ENCODE measurements at regions not wholly inside any gene's neighbourhood (a gene's known extent, or its start where the extent isn't known, plus 50 kb on each side); places are given as distances from the start of the nearest gene placed in this dataset.

DNA sequence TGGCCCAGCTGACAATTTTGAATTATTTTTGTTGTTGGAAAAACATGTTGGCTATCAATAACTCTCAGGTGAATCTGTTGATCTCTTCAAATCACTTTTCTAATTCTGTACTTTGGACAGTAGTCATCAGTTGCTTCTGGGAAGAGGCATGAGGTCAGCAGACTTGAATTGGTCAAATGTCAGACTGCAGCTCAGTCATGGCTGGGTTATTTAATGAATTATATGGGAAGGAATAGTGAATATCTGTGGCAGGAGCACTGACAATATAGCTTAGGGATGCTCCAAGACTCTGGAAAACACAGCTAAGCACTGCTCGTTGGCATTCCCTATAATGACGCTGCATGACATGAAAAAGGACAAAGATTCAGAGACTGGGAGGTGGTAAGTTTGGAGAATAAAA, 98.8 kb upstream of the GAP43 start:
- no peak for DNase-seq
- Histone ChIP-seq H3K27me3 (no peaks in the 10 kb centered on the region), H3K36me3 (no peaks in the 10 kb centered on the region), H3K4me1 (no peaks in the 10 kb centered on the region), H3K9me3 (no peaks in the 10 kb centered on the region), H3K27ac (no peak overlapping the region), H3K4me3 (no peak overlapping the region), H3K9ac (ENCODE audit: low read depth in 2 of 2, low read length in 2 of 2) (no peak overlapping the region)
- intact Hi-C loops (cut with DNase I): no loop called here
- TF ChIP-seq CTCF (IDR thresholded peaks at IDR 0.05): no peak

DNA sequence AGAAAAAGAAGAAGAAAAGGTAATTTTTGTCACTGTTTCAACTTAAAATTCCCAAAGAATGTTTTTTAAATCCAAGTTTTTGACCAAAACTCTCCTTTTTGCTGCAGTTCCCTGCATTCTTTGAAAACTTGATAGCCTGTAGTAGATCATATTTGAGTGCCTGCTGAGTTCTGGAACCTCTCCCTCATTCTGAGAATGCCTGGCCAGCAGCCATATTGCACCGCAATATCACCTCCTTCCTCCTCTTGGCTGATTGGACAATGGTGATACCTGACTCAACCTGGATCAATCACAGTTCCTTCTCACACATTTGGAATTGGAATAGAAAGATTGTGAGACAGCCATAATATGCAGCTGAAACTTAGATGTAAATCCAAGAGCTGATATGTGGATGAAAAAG, 97.6 kb upstream of the GAP43 start:
- no peak for DNase-seq
- Histone ChIP-seq H3K4me1 (no peaks in the 10 kb centered on the region), H3K4me3 (no peak overlapping the region), H3K9ac (ENCODE audit: low read depth in 2 of 2, low read length in 2 of 2) (no peak overlapping the region), H3K36me3 (no peaks in the 10 kb centered on the region), H3K9me3 (no peaks in the 10 kb centered on the region), H3K27ac (no peak overlapping the region), H3K27me3 (no peaks in the 10 kb centered on the region)
- no peak for TF ChIP-seq CTCF (IDR thresholded peaks at IDR 0.05)
- intact Hi-C loops (cut with DNase I): no loop called here

GRCh38 chr3:115533218-115533617, 90.1 kb upstream of the GAP43 start:
- no peak for TF ChIP-seq CTCF (IDR thresholded peaks at IDR 0.05)
- Histone ChIP-seq H3K27me3 (no peaks in the 10 kb centered on the region), H3K36me3 (no peaks in the 10 kb centered on the region), H3K9me3 (no peaks in the 10 kb centered on the region), H3K9ac (ENCODE audit: low read depth in 2 of 2, low read length in 2 of 2) (no peak overlapping the region), H3K4me3 (no peak overlapping the region), H3K27ac (no peak overlapping the region), H3K4me1 (no peaks in the 10 kb centered on the region)
- no peak for DNase-seq
- intact Hi-C loops (cut with DNase I): no loop called here

- intact Hi-C loops (cut with DNase I): no loop called here
- TF ChIP-seq CTCF (IDR thresholded peaks at IDR 0.05): no peak
- no peaks in the 10 kb centered on the region for H3K27me3 ChIP-seq
- no peaks in the 10 kb centered on the region for H3K9me3 ChIP-seq
- H3K4me1 ChIP-seq: no peaks in the 10 kb centered on the region
- no peak overlapping the region for H3K27ac ChIP-seq
- no peaks in the 10 kb centered on the region for H3K36me3 ChIP-seq
- DNase-seq: no peak
- H3K4me3 ChIP-seq: no peak overlapping the region
- no peak overlapping the region for H3K9ac ChIP-seq (ENCODE audit: low read depth in 2 of 2, low read length in 2 of 2)
Observed at GRCh38 chr3:115536171-115536570, 87.1 kb upstream of the GAP43 start.

DNA sequence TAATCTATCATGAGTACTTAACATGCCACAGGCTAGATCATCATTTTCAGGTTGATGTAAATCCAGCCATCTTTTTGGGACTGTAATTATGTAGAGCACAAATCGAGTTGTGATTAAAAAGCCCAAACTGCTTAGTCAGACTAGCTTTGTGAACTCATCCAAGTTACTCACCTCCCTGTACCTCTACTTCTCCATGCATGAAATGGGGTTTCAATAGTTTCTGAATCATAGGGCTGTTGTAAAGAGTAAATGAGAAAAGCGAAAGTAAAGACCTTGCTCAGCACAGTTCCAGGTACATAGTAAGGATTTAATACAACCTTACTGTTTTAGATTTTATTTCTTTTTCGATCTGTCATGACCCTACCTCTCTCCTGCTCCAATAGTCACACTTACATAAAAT, 85.6 kb upstream of the GAP43 start:
- TF ChIP-seq CTCF (IDR thresholded peaks at IDR 0.05): no peak
- Histone ChIP-seq H3K9me3 (no peaks in the 10 kb centered on the region), H3K27ac (no peak overlapping the region), H3K27me3 (no peaks in the 10 kb centered on the region), H3K9ac (ENCODE audit: low read depth in 2 of 2, low read length in 2 of 2) (no peak overlapping the region), H3K36me3 (no peaks in the 10 kb centered on the region), H3K4me1 (no peaks in the 10 kb centered on the region), H3K4me3 (no peak overlapping the region)
- no peak for DNase-seq
- intact Hi-C loops (cut with DNase I): no loop called here

DNA sequence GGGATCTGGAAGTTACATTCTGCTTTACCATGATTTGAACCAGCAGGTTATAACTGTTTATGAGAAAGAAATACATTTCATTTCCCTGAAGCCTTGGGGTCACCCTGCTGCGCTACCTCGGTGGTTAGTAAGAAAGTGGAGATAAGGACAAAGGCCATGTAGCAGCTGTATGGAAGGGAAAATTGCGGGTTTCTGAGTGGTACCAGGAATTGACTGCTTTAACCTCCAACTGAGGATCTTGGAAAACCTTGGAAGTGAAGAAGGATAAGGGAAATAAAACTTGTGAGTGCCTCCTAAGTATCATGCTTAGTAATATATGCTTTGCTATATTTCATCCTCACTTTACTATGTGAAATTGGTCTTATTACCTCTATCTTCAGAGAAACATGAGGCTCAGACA, 76.1 kb upstream of the GAP43 start:
- Histone ChIP-seq H3K9me3 (no peaks in the 10 kb centered on the region), H3K36me3 (no peaks in the 10 kb centered on the region), H3K9ac (ENCODE audit: low read depth in 2 of 2, low read length in 2 of 2) (no peak overlapping the region), H3K4me3 (no peak overlapping the region), H3K27ac (no peak overlapping the region), H3K27me3 (no peaks in the 10 kb centered on the region), H3K4me1 (no peaks in the 10 kb centered on the region)
- TF ChIP-seq CTCF (IDR thresholded peaks at IDR 0.05): no peak
- no peak for DNase-seq
- intact Hi-C loops (cut with DNase I): no loop called here

Measured in colonic mucosa (tissue), 4 donors.